Germinal center (tissue), 1 donor: ENCODE measurements at regions not wholly inside any gene's neighbourhood (a gene's known extent, or its start where the extent isn't known, plus 50 kb on each side); places are given as distances from the start of the nearest gene placed in this dataset.

Experiments
- DNase-seq: peaks from one replicate; pipeline ENCODE4 v3.0.0; 2012; ENCODE audit warnings: mixed read lengths, low spot score

DNA sequence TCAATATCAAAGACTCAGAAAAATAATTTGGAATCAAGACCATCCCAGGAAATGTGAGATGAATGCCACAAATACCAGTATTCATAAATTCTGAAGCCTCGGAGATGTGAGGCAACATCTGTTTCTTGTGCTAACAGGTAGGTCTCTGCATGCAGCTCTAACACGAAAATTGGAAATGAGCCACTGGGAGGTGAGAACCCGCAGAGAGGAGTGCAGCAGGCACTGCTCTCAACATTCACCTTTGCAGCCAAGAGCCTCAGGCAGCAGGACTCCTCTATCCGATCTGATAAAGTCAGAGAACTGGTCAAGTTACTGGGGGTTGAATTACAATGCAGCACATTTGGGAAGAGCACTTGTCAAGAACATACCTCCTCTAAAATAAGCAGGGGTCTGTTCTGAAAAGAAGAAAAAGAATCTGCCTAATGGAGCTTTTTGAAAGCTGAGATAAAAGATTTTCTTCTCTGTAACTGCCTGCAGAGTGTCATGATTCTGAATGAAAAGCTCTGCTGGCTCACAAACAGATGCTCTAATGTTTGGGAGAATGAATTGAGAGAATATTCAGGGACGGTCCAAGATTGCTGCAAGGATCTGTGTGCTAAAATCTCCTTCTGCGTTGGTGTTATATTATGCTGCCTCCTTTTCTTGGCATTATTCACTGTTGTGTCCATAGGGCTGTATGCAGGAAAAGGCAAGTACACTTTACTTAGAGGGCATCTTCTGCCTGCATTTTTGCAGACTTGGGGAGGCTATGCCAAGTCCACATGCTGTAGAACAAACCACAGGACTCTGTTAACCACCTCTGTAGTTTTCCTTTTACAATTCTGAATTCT is 209.6 kb upstream of the KRR1 start:
- no peak for DNase-seq

DNA sequence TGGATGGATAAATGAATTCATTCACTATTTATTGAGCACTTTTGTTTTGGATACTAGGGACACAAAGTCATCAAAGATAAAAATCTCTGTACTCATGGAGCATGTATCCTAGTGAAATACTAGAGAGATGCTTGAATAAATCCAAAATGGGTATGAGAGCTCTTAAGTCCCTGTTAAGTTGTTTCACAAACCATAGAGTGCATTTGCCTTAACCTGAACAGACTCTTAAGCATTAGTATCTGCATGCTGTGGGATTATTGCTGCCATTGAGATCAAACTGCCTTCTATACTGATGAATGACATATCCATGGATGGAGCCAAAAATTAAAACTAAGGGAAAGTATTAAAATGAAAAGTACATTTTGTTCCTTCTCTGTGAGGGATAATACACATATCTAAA is 206.5 kb upstream of the KRR1 start:
- DNase-seq = no peak

DNA sequence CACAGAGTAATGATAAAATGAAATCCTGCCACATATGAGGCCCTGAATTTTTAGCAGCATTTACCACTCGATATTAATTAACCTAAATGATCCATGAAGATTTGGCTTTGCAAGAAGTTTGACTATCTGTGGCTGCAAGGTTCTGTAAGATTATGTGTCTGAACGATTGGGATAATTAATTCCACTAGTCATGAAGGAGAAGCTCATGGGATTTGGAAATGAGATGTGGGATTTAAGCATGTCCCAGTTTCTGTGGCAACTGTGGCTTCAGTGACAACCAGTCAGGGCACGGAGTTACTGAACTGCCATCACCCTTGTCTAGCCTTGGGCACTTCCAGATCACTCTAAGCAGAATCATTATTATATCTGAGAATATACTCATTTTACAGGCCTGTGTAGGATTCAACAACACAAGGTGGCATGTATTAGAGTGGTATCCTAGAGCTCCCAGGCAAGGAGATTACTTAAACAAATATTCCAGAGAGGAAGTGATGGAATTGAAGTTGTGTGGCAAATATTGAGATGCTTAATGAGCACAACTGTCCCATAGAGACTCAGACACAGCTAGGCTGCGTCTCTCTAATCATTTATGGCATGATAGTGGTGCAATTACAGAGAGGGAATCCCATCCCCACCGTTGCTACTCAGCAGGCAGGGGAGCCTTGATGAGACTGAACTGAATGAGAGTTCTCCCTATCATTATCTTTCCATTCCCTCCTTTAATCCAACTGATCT is 205.0 kb upstream of the KRR1 start:
- DNase-seq = no peak

DNA sequence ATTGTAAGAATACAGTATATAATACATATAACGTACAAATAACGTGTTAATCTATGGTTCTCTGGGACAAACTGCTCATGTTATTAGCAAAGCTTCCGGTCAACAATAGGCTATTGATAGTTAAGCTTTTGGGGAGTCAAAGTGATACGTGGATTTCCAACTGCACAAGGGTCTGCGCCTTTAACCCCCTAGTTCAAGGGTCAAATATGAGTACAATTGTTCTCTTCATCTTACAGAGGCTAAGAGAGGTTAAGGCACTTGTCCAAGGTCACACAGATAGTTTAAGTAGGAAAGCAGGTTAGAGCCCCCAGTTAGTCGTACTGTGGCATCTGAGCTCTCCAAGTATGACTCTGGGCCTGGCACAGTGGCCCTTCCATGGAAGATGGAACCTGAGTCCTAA is 204.3 kb upstream of the KRR1 start:
- no peak for DNase-seq

DNA sequence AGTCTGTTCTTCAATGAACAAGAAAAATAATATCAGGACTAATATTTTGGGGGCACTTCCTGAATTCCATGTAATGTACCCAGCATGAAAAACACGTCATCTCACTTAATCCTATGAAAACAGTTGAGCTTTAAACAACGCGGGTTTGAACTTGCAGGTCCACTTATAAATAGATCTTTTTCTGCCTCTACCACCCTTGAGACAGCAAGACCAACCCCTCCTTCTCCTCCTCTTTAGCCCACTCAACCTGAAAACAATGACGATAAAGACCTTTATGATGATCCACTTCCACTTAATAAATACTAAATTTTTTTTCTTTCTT is 203.9 kb upstream of the KRR1 start:
- no peak for DNase-seq

DNA sequence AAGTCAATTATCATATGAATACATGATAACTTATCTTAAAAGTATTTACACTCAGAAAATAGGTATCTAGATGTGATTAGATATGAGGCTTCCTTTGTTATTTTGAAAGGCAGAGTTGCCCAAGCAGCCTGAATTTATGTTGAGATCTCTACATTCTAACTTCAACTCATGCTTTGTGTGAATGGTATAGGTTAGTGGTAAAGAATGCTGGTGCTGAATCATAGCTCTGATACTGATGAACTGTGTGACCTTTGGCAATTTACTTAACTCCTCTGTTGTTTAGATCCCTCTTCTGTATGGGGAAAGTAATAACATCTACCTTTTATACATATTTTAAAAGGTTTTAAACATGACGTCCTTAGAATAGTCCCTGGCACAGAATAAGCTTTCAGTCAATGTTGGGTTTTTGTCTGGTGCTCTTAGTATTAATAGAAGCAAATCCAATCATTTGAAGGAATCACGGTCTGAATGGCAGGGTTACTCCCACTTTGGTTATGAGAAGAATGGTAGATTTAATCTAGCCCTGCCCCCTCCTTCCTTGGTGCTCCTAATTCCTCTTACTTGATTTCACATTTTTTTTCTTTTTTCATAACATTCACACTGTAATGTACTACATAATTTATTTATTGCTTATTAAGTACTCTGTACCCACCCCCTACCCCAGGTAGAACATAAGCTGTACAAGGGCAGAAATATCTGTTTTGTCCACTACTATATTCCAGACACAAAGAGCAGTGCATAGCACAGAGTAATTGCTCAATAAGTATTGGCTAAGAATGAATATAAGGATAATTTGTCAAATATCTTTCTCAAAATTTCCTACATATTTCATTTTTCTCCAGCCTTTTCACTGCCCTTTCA is 203.3 kb upstream of the KRR1 start:
- no peak for DNase-seq

DNA sequence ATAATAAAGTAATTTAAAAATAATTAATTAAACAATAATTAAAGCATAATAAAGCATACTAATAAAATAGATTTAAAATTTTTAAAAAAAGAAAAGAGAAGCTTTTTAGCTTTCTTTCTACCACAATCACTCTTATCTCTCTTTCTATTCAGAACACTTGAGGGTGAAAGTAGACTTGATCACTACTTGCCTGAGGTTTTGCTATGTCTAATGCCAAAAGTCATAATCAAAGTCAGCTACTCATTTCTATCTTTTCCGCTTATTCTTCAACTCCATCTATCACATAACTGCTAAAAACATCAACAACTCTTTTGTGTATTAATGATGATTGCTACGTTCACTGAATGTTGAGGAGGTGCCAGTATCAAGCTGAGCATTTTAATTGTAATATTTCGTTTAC is 202.0 kb upstream of the KRR1 start:
- no peak for DNase-seq

DNA sequence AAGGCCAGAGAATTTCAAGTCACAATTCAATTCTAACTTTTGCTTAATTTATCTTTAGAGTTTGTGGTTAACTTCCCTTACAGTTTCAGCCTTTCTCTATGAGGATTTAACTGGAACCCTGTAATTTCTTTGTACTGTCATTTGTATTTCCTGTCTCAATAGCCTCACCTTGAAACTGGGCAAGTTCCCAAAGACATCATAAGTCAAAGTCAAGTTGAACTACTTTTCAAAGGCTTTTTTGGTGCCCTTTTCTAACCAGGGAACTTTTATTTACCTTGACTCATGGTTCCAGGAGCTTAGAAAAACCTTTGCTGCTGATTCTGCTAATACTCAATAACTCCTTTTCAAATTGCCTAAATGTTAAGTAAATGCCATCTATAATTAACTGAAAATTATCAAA is 200.8 kb upstream of the KRR1 start:
- no peak for DNase-seq

DNA sequence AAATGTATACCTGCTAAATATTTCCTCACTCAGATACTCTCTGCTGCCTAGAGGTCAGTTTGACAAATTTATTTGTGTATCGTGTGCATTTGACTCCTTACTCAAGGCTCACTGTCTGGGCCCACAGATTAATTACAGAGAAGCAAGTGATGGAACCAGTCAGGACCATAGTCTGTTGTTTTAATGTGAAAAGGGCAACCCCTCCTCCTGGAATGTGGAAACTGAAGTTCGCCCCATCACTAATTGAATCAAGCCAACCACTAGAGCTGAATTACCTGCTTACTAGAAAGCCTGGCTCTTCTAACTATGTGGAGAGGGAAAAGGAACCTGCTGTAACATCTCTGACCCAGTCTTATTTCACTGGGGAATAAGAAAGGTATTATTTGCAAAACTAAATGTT is 199.9 kb upstream of the KRR1 start:
- no peak for DNase-seq

DNA sequence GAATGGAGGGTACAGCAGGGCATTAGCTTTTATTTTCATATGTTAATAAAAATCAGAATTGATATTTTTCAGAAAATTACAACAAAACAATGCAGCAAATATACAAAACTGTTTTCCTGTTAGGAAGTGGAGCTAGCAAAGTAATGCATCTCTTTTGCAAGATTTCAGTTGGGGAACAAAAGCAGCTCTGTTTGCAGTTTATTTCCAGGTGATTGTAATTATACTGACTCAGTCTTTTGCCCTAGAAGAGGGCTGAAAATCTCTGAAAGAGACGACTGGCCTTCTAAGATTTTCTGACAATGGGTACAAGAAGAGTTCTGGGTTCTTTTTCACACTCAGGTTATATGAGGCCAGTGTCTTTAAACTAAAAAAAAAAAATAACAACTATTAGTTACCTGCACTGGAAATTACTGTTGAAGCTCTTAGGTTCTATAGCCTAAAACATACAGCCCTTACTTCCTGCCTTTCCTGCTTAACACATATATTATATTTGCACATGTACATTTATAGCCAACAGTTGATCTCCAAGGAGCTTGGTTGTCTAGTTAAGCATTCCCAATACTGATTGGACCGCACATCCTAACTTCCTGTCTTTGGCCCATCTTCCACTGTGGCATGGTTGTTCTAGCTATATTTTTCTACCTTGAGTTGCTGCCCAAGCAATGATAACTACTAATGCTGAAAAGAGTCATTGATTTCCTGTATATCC is 199.1 kb upstream of the KRR1 start:
- DNase-seq = no peak

DNA sequence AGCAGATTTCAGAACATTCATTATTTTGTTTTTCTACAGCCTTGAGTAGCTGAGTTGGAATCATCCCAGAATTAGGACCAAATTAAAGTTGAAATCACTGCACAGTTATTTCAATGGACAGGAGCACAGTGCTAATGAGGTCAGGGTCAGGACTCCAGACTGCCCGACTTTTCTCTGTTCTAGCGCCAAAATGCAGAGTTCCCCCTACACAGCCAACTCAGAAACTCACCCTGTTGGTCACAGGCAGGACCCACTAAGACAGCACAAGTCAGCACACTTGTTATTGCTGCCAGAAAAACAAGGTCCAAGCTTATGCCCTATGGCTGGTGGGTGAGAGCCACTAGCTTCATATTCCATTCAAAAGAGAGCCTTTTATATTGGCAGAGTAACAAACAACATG is 198.1 kb upstream of the KRR1 start:
- no peak for DNase-seq

DNA sequence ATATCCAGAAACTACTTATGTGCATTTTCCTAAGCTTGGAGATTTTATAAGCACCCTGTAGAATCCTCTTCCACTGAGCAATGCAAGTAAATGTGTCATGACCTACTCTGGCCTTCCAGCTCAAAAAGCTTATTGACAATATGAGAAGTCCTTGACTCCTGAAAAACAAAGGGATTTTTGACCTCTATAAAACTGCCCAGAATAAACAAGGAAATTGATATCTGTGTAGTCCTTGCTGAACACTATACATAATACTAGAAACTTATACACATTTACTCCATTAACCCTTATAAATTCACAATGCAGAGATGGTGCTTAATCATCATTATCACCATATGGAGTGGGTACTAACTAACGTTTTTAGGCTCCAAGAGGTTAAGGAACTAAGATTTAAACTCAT is 197.4 kb upstream of the KRR1 start:
- no peak for DNase-seq

DNA sequence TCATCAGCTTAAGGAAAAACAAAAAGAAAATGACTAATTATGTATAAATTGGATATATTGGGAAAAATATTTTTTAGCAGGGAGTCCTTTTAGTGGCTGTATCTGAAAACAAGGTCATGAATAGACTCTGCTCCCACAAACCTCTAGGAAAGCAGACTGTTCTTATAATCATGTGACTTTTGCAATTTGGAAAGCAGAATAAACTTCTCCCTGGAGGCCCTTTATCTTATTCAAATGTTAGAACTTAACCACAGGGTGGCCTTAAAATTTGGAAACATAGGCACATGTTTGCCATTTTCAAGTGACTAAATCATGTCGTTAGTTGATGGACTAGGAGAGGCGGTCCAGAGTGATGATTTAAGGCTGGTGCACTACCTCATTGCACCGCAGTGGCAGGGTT is 196.6 kb upstream of the KRR1 start:
- no peak for DNase-seq

DNA sequence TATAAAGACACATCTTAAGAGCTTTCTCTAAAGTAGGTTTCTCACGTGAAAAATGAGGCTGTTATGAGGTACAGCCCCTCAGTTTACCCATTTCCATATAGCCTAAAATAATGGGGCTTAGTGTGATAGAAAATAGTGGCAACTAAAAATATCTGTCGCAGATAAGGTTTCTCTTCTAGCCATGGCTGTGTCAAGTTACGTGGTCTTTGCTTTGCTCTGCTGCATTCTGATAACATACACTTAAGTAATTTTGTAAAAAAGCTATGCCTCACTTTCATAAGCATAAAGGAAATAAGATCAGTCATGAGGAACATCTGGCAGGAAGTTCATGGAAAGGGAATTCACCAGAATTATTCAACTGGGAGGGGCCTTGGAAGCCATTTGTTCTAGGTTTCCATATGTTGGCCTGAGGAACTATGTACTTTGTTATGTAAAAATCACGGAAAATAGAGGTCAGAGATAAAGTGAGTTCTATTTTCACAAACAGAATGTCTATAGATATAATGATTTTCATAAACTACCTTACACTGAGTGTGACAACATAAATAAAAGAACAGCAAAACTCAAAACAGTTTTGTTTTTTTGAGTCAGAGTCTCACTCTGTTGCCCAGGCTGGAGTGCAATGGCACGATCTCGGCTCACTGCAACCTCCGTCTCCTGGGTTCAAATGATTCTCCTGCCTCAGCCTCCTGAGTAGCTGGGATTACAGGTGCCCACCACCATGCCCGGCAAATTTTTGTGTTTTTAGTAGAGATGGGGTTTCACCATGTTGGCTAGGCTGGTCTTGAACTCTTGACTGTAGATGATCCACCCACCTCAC is 195.6 kb upstream of the KRR1 start:
- no peak for DNase-seq

DNA sequence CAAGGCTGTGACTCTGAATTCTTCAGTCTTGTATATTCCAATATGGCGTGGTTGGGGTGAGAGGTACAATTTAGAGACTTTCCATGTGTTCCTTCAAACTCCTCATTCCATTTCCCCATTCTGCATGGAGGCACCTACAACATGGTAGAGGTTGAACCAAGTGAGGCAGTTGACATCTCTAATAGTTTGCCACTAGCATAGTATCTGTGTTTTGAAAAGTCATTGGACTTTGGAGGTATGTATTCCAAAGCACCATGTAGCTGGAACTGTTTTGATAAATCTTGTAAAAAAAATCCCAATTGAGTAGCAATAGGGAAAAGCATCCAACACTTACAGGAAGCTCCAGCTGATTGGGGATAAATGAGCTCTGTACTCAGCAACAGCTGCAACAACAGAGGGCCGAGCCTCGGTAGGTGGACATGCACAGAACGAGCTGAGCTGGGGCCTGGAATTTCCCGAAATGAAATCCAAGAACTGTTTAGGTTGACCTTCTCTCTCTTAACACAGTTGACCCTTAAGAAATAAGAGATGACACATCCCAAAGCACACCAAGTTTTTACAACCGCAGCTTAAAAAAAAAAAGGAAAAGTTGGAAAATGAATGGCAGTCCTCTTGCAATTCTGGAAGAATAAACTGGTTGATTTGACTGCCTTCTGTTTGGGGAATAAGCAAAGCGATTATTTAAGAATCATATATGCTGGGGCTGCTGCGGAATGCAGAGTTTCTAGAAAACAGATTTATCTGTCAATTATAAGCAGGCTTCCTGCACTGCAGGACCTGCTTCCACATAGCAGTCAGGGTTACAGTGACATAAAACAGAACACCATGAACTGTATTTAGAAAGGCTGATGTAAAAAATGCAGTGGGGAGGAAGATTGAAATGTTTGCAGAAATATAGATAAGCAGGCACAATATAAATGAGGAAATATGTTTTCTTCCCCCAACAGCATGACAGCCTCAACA is 194.6 kb upstream of the KRR1 start:
- DNase-seq = no peak

DNA sequence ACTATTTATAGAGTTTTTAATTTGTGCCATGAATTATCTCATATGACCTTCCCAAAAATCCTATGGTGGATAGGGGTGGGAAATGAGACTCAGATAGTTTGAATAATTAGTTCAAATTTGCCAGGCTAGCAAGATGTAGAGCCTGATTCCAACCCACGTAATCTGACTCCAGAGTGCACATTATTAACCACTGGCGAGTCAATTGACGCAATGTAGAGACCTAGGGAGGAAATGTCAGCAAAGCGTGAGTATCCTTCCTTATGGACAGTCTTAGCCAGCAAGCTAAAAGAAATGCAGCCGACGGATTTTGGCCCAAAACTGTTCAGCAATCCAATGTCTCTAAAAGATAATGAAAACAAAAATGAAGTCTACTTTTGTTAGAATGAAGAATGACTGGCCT is 193.3 kb upstream of the KRR1 start:
- no peak for DNase-seq

DNA sequence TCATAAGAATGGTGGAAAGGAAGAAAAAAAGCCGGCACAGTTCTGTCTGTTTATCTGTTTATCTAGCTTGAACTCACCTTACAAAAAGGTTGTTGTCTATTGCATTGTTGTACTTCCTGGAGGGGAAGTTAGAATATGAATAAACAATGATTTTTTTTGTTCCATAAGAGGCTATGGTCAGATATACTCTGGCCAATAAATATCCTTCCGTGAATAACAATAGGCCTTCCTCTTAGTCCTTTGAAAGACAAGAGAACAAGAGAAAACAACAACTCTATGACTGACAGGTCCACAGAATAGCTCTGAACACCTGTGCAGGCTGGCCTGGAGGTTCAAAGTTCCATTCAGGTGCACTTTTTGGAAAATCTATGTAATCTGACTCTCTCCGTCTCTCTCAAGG is 192.8 kb upstream of the KRR1 start:
- no peak for DNase-seq

DNA sequence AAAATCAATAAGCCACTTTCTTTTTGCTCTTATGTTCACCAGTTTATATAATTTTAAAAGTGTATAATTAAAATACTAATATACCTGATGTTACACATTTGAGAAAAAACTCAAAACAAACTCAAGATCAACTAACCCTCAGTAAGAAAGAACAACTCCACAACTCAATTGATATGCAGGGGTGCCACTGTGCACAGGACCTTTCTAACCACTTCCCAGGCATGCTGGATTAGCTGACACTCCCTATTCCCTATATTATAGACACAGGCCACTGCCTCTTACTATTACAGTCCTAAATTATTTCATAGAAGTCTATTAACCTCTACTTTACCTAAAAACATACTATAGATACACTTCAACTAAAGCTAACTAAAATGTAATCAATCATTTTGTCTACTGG is 191.7 kb upstream of the KRR1 start:
- DNase-seq = no peak

DNA sequence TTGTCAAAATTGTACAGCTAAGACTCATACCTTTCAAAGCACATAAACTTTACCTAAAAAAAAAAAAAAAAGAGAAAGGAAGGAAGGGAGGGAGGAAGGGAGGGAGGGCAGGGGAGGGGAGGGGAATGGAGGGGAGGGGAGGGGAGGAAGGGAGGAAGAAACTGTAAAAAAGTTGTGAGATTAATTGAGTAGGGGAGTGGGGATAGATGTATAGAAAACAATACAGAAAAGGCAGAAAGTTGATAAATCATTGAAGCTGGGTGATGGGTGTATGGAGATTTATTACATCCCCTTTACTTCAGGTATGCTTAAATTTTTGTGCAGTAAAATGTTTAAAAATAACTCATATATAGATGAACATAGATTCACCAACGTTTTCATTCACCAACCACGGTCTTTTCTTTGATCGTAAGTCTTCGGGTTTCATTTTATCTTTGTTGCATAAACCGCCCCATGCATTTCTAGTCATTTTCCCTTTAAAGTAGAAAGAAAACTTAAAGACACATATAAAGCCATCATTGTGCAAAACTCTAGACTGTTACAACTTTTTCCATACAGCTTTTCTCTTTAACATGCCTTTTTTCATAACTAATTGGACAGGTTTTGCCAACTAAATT is 191.2 kb upstream of the KRR1 start:
- no peak for DNase-seq

DNA sequence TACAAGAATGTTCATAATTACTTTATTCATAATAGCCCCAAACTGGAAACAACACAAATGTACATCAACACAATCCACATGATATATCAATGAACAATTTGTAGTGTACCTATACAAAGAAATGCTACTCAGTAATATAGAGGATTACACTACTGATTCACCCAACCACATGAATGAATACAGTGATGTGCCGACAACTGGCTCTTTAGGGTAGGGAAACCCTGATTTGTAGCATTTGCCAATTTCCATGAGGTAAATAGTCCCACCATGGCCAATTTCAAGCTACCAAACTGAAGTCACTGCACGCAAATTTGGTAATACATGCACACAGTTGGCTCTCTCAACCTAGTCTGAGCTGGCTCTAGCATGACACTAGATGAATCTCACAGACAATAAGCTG is 190.4 kb upstream of the KRR1 start:
- no peak for DNase-seq
